Activated CD8-positive, alpha-beta T cell treated with anti-CD3 and anti-CD28 coated beads for 36 hours (primary cell): ENCODE measurements at regions not wholly inside any gene's neighbourhood (a gene's known extent, or its start where the extent isn't known, plus 50 kb on each side); places are given as distances from the start of the nearest gene placed in this dataset.

Source experiments
- ATAC-seq: fragments of 200-7000 bp; cut with Tn5 transposase; one replicate; pipeline ENCODE4 v1.10.0; 2021; ENCODE audit warnings: mild to moderate bottlenecking, moderate library complexity
- CTCF ChIA-PET: fragments of 350-600 bp; sonication (Branson Sonifier 250); formaldehyde crosslinking; loops from one replicate; lab custom pipeline; 2021; ENCODE audit warnings: antibody characterized with exemption; lab: Charles Lee
- POLR2A ChIA-PET: fragments of 350-600 bp; sonication (Branson Sonifier 250); formaldehyde crosslinking; loops from one replicate; lab custom pipeline; 2021; ENCODE audit warnings: antibody characterized with exemption; lab: Charles Lee
- DNase-seq: peaks from one replicate; pipeline ENCODE4 v3.0.0-alpha.2; 2020
- H3K27ac Mint-ChIP-seq: one replicate; pipeline ENCODE4 v1.8.0; 2021; ENCODE audit warnings: mild to moderate bottlenecking, mixed read lengths
- H3K27me3 Mint-ChIP-seq: one replicate; pipeline ENCODE4 v1.8.0; 2021; ENCODE audit warnings: mixed read lengths
- H3K36me3 Mint-ChIP-seq: one replicate; pipeline ENCODE4 v1.8.0; 2021; ENCODE audit warnings: low read depth, mixed read lengths
- H3K4me1 Mint-ChIP-seq: one replicate; pipeline ENCODE4 v1.8.0; 2021; ENCODE audit warnings: low read depth, mixed read lengths
- H3K4me3 Mint-ChIP-seq: one replicate; pipeline ENCODE4 v1.8.0; 2021; ENCODE audit warnings: mild to moderate bottlenecking, moderate library complexity, mixed read lengths
- H3K9me3 Mint-ChIP-seq: one replicate; pipeline ENCODE4 v1.8.0; 2021; ENCODE audit warnings: mixed read lengths
- intact Hi-C: fragments of 100-400 bp; cut with micrococcal nuclease; formaldehyde crosslinking; loops from one replicate; pipeline ENCODE4 v1.10.0; 2022
- TF ChIP-seq, protein P1 (sequence below): fragments of 200-600 bp; IDR thresholded peaks from one replicate; pipeline ENCODE4 v1.8.0; 2022; ENCODE audit warnings: antibody characterized with exemption, mild to moderate bottlenecking

DNA sequence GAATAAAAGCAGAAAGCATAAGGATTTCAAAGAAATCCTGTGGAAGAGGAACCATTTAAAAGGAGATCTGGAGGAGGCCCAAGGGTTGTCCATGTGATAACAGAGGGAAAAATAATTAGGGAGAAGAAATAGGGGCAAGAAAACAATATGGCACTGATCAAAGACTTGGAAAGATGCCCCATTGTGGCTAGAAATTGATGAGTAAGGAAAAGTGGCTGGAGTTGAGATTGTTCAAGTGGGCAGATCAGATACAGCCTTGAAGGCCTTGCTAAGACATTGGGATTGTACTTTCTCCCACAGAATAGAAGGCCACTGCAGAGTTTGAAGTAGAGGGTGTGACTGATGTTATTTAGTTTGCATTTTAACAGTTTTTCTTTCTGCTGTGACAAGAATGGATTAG lies 213.3 kb downstream of the CBLN4 start:
- no peaks in the 10 kb centered on the region for H3K27me3 Mint-ChIP-seq

DNA sequence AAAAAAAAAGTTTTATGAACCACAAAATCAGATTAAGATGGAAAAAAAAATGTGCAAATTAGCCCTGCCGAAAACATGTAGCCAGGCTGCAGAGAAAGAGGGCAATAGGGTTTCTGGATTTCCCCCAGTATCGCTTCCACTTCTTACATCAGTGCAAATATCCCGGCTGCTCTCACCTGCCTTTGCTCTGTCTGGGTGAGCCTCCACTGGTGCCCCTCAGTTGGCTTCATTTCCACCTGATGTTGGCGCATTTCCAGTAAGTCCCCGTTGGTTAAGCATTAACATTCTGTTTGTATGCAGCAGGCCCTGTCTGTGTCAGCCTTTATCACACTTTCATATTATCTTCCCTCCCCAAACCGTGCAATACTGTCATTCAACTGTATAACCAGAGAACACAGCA lies 215.1 kb downstream of the CBLN4 start:
- DNase-seq: no peak

More for the DNA sequence above, 213.3 kb downstream of the CBLN4 start:
- Mint-ChIP-seq H3K9me3 (peaks cover 9% of the 10 kb centered on the region), H3K4me3 (no peak overlapping the region), H3K27ac (no peak overlapping the region), H3K36me3 (no peaks in the 10 kb centered on the region), H3K4me1 (no peaks in the 10 kb centered on the region)
- ChIA-PET POLR2A (no interaction called here), CTCF (no interaction called here)
- TF ChIP-seq, protein P1, sequence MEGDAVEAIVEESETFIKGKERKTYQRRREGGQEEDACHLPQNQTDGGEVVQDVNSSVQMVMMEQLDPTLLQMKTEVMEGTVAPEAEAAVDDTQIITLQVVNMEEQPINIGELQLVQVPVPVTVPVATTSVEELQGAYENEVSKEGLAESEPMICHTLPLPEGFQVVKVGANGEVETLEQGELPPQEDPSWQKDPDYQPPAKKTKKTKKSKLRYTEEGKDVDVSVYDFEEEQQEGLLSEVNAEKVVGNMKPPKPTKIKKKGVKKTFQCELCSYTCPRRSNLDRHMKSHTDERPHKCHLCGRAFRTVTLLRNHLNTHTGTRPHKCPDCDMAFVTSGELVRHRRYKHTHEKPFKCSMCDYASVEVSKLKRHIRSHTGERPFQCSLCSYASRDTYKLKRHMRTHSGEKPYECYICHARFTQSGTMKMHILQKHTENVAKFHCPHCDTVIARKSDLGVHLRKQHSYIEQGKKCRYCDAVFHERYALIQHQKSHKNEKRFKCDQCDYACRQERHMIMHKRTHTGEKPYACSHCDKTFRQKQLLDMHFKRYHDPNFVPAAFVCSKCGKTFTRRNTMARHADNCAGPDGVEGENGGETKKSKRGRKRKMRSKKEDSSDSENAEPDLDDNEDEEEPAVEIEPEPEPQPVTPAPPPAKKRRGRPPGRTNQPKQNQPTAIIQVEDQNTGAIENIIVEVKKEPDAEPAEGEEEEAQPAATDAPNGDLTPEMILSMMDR: no peak
- DNase-seq: no peak
- intact Hi-C loops: no loop called here
- no peak for ATAC-seq

GRCh38 chr20:55784036-55784435 lies 221.3 kb downstream of the CBLN4 start:
- Mint-ChIP-seq H3K27me3 (no peaks in the 10 kb centered on the region), H3K36me3 (no peaks in the 10 kb centered on the region), H3K9me3 (no peaks in the 10 kb centered on the region), H3K27ac (no peak overlapping the region), H3K4me3 (no peak overlapping the region), H3K4me1 (no peaks in the 10 kb centered on the region)
- intact Hi-C loops: no loop called here
- TF ChIP-seq, protein P1: no peak
- ChIA-PET CTCF (no interaction called here), POLR2A (no interaction called here)
- no peak for ATAC-seq
- no peak for DNase-seq

More for the DNA sequence above, 215.1 kb downstream of the CBLN4 start:
- intact Hi-C loops: no loop called here
- TF ChIP-seq, protein P1: no peak
- ChIA-PET CTCF (no interaction called here), POLR2A (no interaction called here)
- Mint-ChIP-seq H3K27ac (no peak overlapping the region), H3K27me3 (no peaks in the 10 kb centered on the region), H3K9me3 (peaks cover 9% of the 10 kb centered on the region), H3K36me3 (no peaks in the 10 kb centered on the region), H3K4me3 (no peak overlapping the region), H3K4me1 (no peaks in the 10 kb centered on the region)
- ATAC-seq: no peak

GRCh38 chr20:55783381-55783780 lies 221.9 kb downstream of the CBLN4 start:
- TF ChIP-seq, protein P1: no peak
- no peaks in the 10 kb centered on the region for H3K9me3 Mint-ChIP-seq
- H3K27me3 Mint-ChIP-seq: no peaks in the 10 kb centered on the region
- CTCF ChIA-PET: no interaction called here
- H3K4me1 Mint-ChIP-seq: no peaks in the 10 kb centered on the region
- POLR2A ChIA-PET: no interaction called here
- H3K27ac Mint-ChIP-seq: no peak overlapping the region
- no peaks in the 10 kb centered on the region for H3K36me3 Mint-ChIP-seq
- no peak overlapping the region for H3K4me3 Mint-ChIP-seq
- intact Hi-C loops: no loop called here
- ATAC-seq (no peak), DNase-seq (no peak)

GRCh38 chr20:55782912-55783253 lies 222.4 kb downstream of the CBLN4 start:
- H3K4me1 Mint-ChIP-seq: no peaks in the 10 kb centered on the region

More at GRCh38 chr20:55782912-55783253, 222.4 kb downstream of the CBLN4 start:
- no peak overlapping the region for H3K4me3 Mint-ChIP-seq
- H3K9me3 Mint-ChIP-seq: no peaks in the 10 kb centered on the region
- intact Hi-C loops: no loop called here
- H3K27ac Mint-ChIP-seq: no peak overlapping the region
- ATAC-seq: no peak
- no peaks in the 10 kb centered on the region for H3K36me3 Mint-ChIP-seq
- ChIA-PET POLR2A (no interaction called here), CTCF (no interaction called here)
- TF ChIP-seq, protein P1: no peak
- H3K27me3 Mint-ChIP-seq: no peaks in the 10 kb centered on the region
- DNase-seq: no peak
